Endothelial cell of umbilical vein (primary cell): ENCODE measurements at regions not wholly inside any gene's neighbourhood (a gene's known extent, or its start where the extent isn't known, plus 50 kb on each side); places are given as distances from the start of the nearest gene placed in this dataset.

Experiments
- CTCF ChIP-seq, 2 donors: IDR thresholded peaks; 1 replicate in 1 of 2; 2 replicates in 1 of 2; pipeline ENCODE4 v1.5.1; 2011; ENCODE audit warnings: low read length in 2 of 2, mild to moderate bottlenecking in 2 of 2, moderate library complexity in 2 of 2, control low read depth in 1 of 2, inconsistent platforms in 1 of 2, low read depth in 1 of 2; ENCODE audit not compliant: insufficient read depth in 1 of 2; ENCODE audit errors: extremely low read depth in 1 of 2
- EZH2 ChIP-seq: IDR thresholded peaks from 2 replicates; pipeline ENCODE4 v1.6.1; 2012; ENCODE audit warnings: borderline replicate concordance, low read depth, mild to moderate bottlenecking, moderate library complexity, low read length, inconsistent platforms; ENCODE audit not compliant: severe bottlenecking
- GATA2 ChIP-seq: IDR thresholded peaks from 2 replicates; pipeline ENCODE4 v1.7.0; 2011; ENCODE audit warnings: low read depth, mild to moderate bottlenecking, moderate library complexity, mixed read lengths, low read length; ENCODE audit not compliant: insufficient read length, insufficient read depth
- JUN ChIP-seq: IDR thresholded peaks from 2 replicates; pipeline ENCODE4 v1.6.1; 2011; ENCODE audit warnings: borderline replicate concordance, low read depth; ENCODE audit not compliant: insufficient read length, insufficient read depth
- POLR2A ChIP-seq: IDR thresholded peaks from 2 replicates; pipeline ENCODE4 v1.6.1; 2012; ENCODE audit warnings: low read depth, mild to moderate bottlenecking, control low read depth, low read length
- POLR2AphosphoS5 ChIP-seq: IDR thresholded peaks from 2 replicates; pipeline ENCODE4 v1.6.1; 2012; ENCODE audit warnings: low read depth, mild to moderate bottlenecking, control low read depth, low read length, moderate library complexity; ENCODE audit not compliant: insufficient read depth
- TF ChIP-seq, protein P1 (sequence below): IDR thresholded peaks from 2 replicates; pipeline ENCODE4 v1.6.1; 2011; ENCODE audit not compliant: insufficient read depth, insufficient read length

DNA sequence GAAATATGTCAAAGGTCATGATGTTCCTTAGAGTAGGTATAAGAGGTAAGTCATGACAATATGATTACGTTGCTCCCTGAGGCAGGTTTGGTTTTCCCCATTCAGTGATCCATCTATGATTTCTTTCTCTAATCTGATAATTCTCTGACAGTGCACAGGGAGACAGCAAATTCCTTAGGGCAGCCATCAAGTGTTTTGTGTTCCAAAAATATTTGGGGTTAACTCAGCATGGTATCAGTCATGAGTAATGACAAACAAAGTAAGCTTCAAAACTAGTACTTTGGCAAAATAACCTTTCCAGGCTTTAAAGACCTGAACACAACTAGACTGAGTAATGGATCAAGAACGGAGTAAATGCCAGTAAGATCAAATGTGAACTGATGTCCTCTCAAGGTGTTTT lies 55.3 kb upstream of the SPATA31E1 start:
- no peak for TF ChIP-seq CTCF (IDR thresholded peaks at IDR 0.05; ENCODE audit: extremely low read depth in 1 of 2, insufficient read depth in 1 of 2, low read depth in 1 of 2, low read length in 2 of 2)
- no peak for TF ChIP-seq POLR2A
- TF ChIP-seq EZH2, result no peak
- TF ChIP-seq, protein P1, sequence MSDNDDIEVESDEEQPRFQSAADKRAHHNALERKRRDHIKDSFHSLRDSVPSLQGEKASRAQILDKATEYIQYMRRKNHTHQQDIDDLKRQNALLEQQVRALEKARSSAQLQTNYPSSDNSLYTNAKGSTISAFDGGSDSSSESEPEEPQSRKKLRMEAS, result no peak
- no peak for TF ChIP-seq POLR2AphosphoS5
- no peak for TF ChIP-seq JUN
- no peak for TF ChIP-seq GATA2
